ENCODE measurements at regions not wholly inside any gene's neighbourhood (a gene's known extent, or its start where the extent isn't known, plus 50 kb on each side); places are given as distances from the start of the nearest gene placed in this dataset.
A peak's percentile ranks its signal among the peaks of the same experiment; 100 is the strongest.

DNA sequence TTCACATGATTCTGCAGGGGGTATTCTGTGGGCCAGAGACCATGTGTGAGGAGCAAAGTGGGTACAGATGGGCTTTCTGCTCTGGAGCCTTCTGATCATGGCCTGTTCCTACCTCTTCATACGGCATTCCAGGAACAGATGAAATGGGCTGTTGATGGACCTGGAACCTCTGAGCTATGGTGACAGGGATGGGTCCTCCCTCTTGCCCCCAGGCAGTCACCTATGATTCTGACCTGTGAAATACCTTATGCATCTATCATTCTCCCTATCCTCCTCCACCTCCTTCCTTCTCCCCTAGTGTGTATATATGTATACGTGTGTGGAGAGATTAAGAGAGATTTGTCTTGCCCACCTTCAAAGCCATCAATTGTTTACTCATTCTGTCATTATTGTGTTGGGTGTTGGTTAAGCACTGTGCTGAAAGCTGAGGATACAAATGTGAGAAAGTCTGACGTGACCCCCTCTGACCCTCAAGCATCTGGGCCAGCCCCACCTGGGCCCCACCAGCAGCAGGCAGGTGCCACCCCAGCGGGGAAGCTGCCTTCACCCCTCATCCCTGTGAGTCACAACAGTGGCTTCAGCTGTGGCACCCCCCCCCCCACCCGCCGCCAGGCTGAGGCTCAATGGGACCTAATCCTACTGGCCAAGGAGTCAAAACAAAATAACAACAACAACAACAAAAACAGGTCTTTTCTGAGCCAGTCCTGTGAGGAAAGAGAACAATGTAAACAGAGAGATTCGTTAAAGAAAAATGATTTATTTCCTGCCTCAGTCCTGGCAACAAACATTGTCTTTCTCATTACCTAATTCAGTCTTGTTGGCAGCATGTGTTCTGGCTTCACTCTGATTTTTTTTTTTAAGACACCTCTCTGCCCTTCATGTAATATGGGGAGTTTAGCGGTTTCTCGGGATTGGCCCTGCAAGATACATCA lies 103.8 kb upstream of the CDC42EP3 start:
- TF ChIP-seq, protein P1, sequence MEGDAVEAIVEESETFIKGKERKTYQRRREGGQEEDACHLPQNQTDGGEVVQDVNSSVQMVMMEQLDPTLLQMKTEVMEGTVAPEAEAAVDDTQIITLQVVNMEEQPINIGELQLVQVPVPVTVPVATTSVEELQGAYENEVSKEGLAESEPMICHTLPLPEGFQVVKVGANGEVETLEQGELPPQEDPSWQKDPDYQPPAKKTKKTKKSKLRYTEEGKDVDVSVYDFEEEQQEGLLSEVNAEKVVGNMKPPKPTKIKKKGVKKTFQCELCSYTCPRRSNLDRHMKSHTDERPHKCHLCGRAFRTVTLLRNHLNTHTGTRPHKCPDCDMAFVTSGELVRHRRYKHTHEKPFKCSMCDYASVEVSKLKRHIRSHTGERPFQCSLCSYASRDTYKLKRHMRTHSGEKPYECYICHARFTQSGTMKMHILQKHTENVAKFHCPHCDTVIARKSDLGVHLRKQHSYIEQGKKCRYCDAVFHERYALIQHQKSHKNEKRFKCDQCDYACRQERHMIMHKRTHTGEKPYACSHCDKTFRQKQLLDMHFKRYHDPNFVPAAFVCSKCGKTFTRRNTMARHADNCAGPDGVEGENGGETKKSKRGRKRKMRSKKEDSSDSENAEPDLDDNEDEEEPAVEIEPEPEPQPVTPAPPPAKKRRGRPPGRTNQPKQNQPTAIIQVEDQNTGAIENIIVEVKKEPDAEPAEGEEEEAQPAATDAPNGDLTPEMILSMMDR (IDR thresholded peaks at IDR 0.05; ENCODE audit: low read depth, low read length) = no peak
- peak; percentile 62 to 66 for DNase-seq (ENCODE audit: low read depth in 2 of 2)
- no peak overlapping the region for H3K4me3 ChIP-seq (replicated peaks in 1 of 2; ENCODE audit: low read depth in 2 of 2, low read length in 2 of 2)

DNA sequence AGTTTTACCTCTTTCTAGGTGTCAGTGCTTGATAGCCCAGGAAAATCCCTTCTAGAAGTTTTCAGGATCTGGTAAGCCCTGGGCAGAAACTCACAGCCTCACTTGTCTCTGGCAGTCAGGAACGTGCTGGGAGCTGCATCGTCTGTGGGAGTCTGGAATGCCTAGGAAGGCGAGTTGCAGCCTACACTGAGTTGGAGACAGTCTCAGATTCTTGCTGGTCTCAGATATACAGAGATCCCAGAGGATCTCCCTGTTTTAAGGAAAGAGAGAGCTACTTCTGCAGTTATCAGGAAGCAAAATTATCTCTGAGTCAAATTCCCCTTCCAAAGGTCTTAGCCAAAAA lies 104.4 kb upstream of the CDC42EP3 start:
- TF ChIP-seq, protein P1 (IDR thresholded peaks at IDR 0.05; ENCODE audit: low read depth, low read length) = no peak
- DNase-seq (ENCODE audit: low read depth in 2 of 2) = peak; percentile 68 to 80
- H3K4me3 ChIP-seq (replicated peaks in 1 of 2; ENCODE audit: low read depth in 2 of 2, low read length in 2 of 2) = no peak overlapping the region

DNA sequence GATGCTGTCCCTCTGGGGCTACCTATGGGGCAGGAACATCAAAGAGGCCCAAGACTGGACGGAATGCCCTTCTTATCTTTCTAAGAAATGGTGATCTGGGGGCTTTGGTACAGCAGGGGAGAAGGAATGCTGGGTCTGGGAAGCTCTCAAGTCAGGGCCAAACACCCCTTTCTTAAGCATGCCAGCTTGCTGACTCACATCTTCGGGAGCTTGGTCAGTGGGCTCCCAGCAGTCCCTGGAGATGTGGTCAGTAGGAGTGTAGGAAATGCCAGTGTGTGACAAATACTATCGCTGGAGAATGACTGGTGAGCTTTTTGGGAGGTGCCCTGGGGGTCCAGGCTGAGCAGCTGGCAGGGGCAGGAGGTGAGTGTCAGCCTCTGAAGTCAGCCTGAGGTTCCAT lies 105.0 kb upstream of the CDC42EP3 start:
- peak; percentile 82 to 94 for DNase-seq (ENCODE audit: low read depth in 2 of 2)
- TF ChIP-seq, protein P1 (IDR thresholded peaks at IDR 0.05; ENCODE audit: low read depth, low read length) = no peak

DNA sequence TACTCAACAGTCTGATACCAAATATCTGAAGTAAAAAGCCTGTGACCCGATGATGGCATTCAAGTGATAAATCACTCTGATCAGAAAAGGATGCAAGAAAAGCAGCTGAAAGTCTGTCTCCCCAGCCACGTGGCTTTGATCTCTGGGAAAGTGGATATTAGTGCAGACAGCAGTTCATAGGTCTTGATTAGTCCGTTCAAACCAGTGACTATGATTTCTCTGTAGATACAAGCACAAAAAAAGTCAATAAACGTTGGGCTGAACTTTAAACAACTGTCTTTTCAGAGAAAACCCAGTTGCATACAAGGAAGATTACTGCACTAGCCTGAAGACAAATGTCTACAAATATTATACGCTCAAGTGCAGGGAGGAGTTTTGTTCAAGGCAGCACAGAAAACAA lies 107.7 kb upstream of the CDC42EP3 start:
- no peak for DNase-seq (ENCODE audit: low read depth in 2 of 2)
- no peak overlapping the region for H3K4me3 ChIP-seq (replicated peaks in 1 of 2; ENCODE audit: low read depth in 2 of 2, low read length in 2 of 2)

More for the DNA sequence above, 105.0 kb upstream of the CDC42EP3 start:
- no peak overlapping the region for H3K4me3 ChIP-seq (replicated peaks in 1 of 2; ENCODE audit: low read depth in 2 of 2, low read length in 2 of 2)

DNA sequence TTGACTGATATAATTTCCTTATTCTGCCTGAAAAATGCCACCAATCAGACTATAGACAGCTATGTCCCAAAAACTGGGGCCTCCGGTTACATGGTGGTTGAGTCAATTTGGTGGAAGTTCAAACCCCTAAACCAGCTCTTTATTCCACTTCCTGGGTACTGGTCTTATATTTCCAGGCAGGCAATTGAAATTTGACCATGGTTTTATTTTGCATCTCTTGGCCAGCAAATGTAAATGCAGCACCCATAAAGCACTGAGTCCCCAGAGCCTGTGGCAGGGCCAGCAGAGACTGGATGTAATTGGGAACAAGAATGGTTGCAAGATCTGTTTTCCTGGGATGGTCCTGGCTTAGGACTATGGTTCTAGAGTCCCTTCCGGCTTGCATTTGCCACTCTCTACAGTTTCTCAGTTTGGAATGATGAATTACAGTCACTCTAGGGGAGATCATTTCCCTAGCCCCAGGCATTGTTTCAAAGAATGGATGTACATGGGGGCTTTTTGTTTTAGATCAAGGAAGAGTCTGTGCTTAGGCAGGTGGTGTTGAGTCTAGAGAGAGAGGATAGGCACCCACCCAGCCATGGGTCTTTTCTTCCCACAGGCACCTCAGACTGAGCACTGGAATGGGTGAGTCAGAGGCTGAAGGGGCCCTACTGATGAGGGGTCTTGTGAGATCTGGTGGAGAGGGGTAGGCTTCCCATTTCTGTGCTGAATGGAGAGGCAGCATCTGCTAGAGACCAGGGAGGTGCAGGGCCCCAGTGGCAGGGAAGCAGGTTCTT lies 108.4 kb upstream of the CDC42EP3 start:
- TF ChIP-seq, protein P1 (IDR thresholded peaks at IDR 0.05; ENCODE audit: low read depth, low read length) = no peak
- no peak overlapping the region for H3K4me3 ChIP-seq (replicated peaks in 1 of 2; ENCODE audit: low read depth in 2 of 2, low read length in 2 of 2)
- DNase-seq (ENCODE audit: low read depth in 2 of 2) = no peak

More for the DNA sequence above, 107.7 kb upstream of the CDC42EP3 start:
- TF ChIP-seq, protein P1 (IDR thresholded peaks at IDR 0.05; ENCODE audit: low read depth, low read length) = no peak

DNA sequence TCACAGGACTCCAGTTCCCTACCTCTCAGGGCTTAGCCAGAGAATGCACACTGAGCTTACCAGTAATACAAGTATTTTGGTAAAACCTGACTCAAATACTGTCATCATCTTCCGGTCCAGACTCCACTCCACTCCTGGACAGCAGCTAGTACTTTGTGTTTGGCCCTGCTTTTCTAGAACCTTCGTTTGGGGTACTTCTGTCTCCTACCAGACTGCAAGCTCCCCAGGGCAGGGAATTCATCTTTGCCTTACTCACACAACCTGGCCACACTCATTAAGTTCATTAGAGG lies 108.9 kb upstream of the CDC42EP3 start:
- no peak overlapping the region for H3K4me3 ChIP-seq (replicated peaks in 1 of 2; ENCODE audit: low read depth in 2 of 2, low read length in 2 of 2)
- TF ChIP-seq, protein P1 (IDR thresholded peaks at IDR 0.05; ENCODE audit: low read depth, low read length) = no peak
- peak in 1 of 2 donors; percentile 71 for DNase-seq (ENCODE audit: low read depth in 2 of 2)

Data from cardiac fibroblast (primary cell).